Adrenal gland (tissue), 5 donors: ENCODE measurements at regions not wholly inside any gene's neighbourhood (a gene's known extent, or its start where the extent isn't known, plus 50 kb on each side); places are given as distances from the start of the nearest gene placed in this dataset.

ENCODE experiments used
- POLR2A ChIP-seq, 2 donors: fragments of 450-650 bp; IDR thresholded peaks; one replicate each; pipeline ENCODE4 v1.6.1; 2017; ENCODE audit warnings: antibody characterized with exemption in 2 of 2, mild to moderate bottlenecking in 2 of 2, moderate library complexity in 1 of 2
- TF ChIP-seq, protein P1 (sequence below), 6 experiments: fragments of 450-650 bp in 4 of 6; fragments of 200-600 bp in 2 of 6; sonication (generic) in 1 of 6; IDR thresholded peaks; 1 replicate in 5 of 6; 2 replicates in 1 of 6; pipeline versions ENCODE4 v1.5.1 to v1.8.0; 2016 to 2021; ENCODE audit warnings: antibody characterized with exemption in 6 of 6, mild to moderate bottlenecking in 2 of 6, moderate library complexity in 1 of 6
- donor health status: DM: no; HTN: no; CAD: no.

DNA sequence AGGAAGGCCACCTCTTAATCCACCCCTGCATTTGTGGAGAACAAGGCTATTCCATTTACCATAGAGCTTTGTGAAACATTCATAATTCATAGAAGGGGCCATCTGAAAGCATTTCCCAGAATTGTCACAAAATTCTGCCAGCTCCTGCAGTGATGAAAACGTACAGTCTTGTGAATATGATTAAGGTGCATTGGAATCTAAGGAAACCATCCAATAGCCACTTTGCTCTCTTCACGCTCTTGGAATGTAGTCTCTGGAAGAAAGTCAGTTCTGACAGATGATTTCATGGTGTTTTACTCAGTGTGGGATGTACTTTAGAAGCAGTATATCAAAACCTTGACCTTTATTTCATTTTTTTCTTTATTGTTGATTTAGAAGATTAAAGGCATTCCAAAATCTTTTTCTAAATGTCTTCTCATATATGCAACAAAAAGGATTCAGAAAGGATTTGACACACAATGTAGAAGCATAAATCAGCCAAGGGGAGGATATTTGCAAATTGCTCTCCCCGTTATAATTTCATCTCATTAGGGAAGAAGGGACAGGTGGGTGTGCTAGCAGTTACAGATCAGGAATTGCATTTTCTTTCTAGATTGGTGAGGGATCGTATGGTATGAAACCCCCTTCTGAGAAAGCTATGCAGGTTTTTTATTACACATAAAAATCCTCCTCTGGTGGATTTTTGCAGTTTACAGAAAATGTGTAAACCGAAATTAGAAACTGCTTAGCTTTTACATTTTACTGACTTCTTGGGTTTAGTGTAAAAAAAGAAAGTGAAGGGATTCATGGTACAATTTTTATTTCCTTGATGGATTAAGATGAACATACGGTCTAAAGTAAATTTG is 390.2 kb downstream of the LRIG3 start:
- TF ChIP-seq, protein P1, sequence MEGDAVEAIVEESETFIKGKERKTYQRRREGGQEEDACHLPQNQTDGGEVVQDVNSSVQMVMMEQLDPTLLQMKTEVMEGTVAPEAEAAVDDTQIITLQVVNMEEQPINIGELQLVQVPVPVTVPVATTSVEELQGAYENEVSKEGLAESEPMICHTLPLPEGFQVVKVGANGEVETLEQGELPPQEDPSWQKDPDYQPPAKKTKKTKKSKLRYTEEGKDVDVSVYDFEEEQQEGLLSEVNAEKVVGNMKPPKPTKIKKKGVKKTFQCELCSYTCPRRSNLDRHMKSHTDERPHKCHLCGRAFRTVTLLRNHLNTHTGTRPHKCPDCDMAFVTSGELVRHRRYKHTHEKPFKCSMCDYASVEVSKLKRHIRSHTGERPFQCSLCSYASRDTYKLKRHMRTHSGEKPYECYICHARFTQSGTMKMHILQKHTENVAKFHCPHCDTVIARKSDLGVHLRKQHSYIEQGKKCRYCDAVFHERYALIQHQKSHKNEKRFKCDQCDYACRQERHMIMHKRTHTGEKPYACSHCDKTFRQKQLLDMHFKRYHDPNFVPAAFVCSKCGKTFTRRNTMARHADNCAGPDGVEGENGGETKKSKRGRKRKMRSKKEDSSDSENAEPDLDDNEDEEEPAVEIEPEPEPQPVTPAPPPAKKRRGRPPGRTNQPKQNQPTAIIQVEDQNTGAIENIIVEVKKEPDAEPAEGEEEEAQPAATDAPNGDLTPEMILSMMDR (IDR thresholded peaks at IDR 0.05) = no peak
- TF ChIP-seq POLR2A (IDR thresholded peaks at IDR 0.05) = no peak
